HT-29 (cell line): ENCODE measurements at regions not wholly inside any gene's neighbourhood (a gene's known extent, or its start where the extent isn't known, plus 50 kb on each side); places are given as distances from the start of the nearest gene placed in this dataset.

Experiments used
- DNase-seq: peaks from one replicate; pipeline ENCODE4 v3.0.0-alpha.2; 2015; ENCODE audit warnings: low spot score

GRCh38 chr13:37409756-37410155 lies 188.8 kb downstream of the POSTN start:
- no peak for DNase-seq

GRCh38 chr13:37407156-37407555 lies 191.4 kb downstream of the POSTN start:
- no peak for DNase-seq

DNA sequence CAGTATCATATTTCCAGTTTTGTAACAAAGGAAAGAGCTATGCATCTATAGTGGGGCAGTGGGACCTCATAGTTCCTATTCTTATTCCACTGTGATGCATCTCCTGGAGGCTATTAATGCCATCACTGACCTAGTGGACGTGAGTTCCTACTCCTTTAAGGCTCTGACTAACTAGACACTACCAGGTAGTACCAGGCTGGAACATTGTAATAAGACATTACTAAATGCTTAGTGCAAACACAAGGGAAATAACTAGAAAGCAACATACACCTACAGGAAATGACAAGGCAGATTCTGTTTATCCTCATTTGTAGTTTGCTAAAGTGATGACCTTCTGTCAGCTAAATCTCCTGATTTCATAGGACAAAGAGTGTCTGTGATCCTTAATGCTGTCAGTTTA lies 192.5 kb downstream of the POSTN start:
- DNase-seq: no peak

GRCh38 chr13:37403776-37404527 lies 194.6 kb downstream of the POSTN start:
- DNase-seq: no peak

- no peak for DNase-seq
Measured at GRCh38 chr13:37401721-37402120, 196.8 kb downstream of the POSTN start.

DNA sequence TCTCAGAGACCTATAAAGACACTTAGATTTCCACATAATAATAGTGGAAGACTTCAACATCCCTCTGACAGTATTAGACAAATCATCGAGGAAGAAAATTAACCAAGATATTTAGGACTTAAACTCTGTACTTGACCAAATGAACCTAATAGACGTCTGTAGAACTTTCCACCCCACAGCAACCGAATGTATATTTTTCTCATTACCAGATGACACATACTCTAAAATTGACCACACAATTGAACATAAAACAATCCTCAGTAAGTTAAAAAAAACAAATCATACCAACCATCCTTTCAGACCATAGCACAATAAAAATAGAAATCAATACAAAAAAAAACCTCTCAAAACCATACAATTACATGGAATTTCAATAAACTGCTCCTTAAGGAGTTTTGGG lies 201.0 kb downstream of the POSTN start:
- no peak for DNase-seq

DNA sequence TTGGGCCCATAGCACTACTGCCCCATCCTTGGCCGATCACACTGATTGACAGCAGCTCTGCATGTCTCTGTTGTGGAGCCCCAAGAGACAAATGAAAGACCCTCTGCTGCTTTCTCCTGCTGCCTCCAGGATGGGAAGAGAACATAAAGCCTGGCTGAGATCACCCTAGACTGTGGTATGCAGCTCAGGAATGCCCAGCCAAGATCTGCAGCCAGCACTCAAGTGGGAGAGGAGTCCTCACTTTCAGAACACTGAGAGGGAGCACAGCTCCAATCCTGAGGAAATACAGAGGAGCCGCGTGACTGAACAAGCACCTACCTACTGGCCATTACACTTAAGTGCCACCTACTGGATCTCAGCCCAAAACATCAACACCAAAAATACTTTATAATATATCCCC lies 203.0 kb downstream of the POSTN start:
- DNase-seq: no peak

DNA sequence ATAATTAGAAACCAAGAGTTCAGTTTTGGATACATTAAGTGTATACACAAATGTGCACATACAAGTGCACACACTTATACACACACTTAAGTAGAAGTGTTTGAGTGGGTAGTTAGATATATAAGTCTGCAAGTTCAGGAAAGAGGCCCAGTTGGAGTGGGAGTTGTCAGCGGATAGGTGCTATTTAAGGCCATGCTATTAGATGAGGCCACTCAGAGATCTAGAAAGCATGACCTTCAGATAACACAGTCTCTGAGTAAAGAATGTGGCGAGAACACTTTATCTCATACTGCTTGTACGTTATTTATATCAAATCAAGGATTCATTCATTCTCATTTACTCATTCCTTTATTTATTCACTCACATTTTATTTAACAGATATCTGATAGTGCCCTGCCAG lies 206.2 kb downstream of the POSTN start:
- DNase-seq: no peak

GRCh38 chr13:37390735-37391134 lies 207.8 kb downstream of the POSTN start:
- no peak for DNase-seq

DNA sequence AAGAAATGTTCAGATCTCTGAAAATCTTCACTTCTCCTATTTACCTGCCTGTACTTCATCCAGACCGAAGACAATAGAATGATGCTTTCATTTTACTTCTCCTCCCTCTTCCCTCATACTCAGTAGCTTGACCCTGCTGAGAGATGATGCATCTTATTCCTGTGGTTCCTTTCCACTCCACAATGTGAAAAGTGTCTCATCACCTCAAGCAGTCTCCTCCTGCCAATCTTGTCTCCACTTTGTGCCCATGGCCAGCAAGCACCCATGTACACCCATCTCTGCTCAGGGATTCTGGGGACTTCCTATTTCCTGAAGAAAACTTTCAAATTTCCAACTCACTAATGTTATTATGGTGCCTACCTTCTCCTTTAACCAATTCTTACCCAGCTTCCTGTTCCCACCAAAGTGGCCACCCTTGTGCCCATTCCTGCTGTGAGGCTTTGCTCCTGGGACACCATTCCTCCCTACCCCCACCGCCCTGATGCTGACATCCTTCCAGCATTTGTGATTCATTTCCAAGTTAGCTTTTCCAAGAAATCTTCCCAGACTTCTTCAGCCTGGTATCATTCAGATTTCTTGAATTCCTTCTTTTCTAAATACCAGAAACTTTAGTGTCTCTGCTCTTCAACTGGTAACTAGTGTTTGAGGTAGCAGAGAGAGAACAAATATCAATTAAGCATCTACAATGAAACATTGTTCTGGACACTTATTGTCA lies 212.5 kb downstream of the POSTN start:
- DNase-seq: no peak

DNA sequence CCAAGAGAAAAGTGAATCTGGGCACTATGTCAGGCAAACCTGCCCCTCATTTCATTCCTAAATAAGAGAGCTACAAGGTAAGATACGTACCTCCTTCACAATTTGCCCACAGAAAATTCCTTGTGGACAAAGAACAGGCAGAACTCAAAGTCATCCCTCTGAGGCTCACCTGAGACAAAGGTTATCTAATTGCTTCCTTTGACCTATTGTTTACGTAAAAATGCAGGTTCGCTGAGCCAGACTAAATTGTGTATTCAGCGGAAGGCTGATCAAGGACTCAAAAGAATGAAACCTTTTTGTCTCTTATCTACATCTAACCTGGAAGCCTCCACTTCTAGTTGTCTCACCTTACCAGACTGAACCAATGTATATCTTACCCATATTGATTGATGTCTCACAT lies 213.3 kb downstream of the POSTN start:
- DNase-seq: no peak

DNA sequence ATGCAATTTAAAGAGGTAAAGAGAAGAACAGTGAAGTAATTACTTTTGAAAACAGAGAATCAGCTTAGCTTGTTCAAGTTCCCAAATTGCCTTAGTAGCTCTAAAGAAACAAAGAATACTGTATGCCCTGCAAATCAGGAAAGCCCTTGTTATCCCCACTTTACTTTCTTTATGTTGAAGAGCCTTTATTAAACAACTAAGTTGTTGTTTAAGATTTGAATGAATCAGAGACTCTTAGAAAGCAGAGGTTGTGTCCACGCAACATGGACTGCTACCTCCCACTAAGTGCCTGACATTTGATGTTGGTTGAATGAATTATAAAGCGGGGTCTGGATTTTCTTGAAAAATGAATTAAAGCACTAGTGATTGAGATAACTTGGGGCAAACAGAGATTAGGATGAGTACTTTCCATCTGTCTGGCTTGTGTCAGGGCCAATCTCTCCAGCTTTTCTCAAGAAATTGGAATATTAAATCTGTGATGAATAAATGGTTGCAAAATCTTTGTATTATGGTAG lies 214.7 kb downstream of the POSTN start:
- no peak for DNase-seq

GRCh38 chr13:37383046-37383445 lies 215.5 kb downstream of the POSTN start:
- no peak for DNase-seq

DNA sequence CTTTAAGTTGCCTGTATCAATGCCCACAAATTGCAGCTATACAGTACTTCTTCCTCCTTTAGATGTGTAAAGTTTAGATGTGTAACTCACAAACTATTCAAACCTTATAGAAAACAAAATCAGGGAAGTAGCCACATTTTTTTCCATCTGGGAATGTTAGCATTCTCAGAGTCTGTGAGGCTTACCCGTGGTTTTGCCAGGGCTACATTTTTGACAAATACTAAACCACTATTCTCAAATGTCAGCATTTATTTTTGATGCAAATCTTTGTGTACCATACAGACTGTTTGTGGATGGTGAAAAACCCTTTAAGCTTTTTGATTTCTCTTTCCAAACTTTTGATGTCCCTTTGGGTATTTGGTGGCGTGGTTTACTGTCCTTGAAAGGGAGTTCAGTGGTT lies 216.4 kb downstream of the POSTN start:
- no peak for DNase-seq

- no peak for DNase-seq
Measured at GRCh38 chr13:37381502-37381901, 217.1 kb downstream of the POSTN start.

- DNase-seq: no peak
Measured at GRCh38 chr13:37379841-37380240, 218.7 kb downstream of the POSTN start.

DNA sequence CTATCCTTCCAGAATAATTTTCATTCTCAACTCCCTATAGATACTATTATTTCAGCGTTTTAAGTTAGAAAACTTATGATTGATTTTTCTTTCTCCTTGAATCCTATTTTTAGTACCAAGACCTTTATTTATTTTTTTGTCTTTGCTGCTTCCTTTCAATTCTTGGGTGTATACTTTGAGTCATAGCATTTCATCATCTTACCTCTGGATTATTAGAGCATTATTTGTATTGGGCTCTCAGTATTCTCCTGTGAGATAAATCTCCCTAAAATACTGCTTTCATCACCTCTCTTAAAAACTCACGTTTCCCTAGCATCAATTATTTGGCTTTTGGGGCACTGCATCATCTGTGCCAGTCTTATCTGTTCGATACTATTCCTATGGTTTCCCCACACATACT lies 222.8 kb downstream of the POSTN start:
- no peak for DNase-seq

GRCh38 chr13:37375071-37375470 lies 223.5 kb downstream of the POSTN start:
- no peak for DNase-seq

- DNase-seq: no peak
Measured at GRCh38 chr13:37369616-37370015, 229.0 kb downstream of the POSTN start.

GRCh38 chr13:37368501-37368900 lies 230.1 kb downstream of the POSTN start:
- no peak for DNase-seq

DNA sequence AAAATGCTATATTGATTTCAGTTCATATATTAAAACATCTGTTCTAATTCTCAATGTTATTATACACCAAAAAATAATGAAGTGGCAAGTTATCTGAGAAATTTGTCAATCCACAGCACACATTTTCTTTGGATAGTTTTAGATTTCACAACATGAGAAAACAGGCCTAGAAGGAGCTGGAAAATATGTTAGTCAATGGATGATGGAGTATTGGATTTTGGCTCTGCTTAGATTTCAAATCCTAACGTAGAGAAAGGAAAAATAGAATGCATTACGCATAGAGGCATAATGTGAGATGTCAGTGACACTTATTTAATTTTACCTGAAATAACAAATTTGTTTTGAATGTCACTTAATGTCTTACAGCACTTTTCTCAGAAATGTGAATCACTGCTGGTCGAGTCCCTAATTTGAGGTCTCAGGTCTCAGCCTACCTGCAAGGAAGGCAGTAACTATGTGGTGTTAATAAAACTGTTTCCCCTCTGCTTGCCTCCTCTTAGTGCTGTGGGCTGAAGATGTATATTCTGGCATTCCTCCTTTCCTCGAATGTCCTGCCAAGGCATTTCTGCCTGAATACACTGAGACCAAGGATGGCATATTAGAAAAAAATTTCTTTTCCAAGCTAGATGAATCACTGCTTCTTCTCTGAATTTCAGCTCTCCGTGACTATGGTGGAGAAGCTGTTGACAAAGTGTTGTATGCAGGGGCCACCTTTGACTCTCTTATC lies 232.4 kb downstream of the POSTN start:
- no peak for DNase-seq

DNA sequence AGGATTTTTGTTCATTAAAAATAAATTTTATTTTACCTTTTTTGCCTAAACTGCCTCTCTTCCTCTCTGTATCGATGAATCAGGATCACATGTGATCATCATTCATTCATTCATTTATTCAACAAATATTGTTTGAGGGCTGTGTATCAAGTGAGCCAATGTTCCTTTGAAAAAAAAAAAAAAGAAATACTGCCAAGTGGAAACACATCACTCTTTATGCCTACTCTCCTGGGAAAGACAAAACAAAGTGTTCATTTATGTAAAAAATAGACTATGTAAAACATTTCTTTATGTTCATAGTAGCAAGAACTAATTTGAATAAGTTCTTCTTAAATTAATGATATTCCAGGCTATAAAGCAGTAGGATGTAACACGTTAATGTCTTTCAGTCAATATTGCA lies 233.1 kb downstream of the POSTN start:
- no peak for DNase-seq

DNA sequence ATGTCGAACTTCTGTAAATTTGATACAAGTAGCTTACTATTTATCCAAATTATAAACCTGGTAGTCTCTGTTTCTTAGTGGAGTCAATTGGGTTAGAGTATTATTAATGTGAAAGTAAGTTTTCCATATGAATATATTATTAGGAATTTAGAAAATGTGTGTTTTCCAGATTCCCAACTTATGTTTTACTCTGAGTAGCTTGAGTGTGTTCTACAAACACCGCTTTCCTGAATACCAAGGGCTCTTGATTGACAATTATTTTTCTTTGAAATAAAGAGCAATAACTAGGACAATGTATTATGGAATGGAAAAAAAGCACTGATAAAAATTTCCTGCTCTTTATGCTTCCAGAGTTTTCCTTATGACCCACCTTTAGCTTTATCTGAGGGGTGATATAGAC lies 233.6 kb downstream of the POSTN start:
- DNase-seq: no peak
